GM23338 (cell line): ENCODE measurements at regions not wholly inside any gene's neighbourhood (a gene's known extent, or its start where the extent isn't known, plus 50 kb on each side); places are given as distances from the start of the nearest gene placed in this dataset.

ENCODE experiments used
- CREB1 ChIP-seq: fragments of 250-450 bp; sonication (Bioruptor Pico); IDR thresholded peaks from 2 replicates; pipeline ENCODE4 v1.5.0; 2020; ENCODE audit warnings: low read depth, mild to moderate bottlenecking, moderate library complexity
- EZH2 ChIP-seq: fragments of 200-600 bp; sonication (generic); IDR thresholded peaks from one replicate; pipeline ENCODE4 v1.8.0; 2017; ENCODE audit warnings: antibody characterized with exemption, mild to moderate bottlenecking, low read depth; ENCODE audit not compliant: unreplicated experiment
- NANOG ChIP-seq: IDR thresholded peaks from 2 replicates; pipeline ENCODE4 v1.6.1; 2016; ENCODE audit warnings: antibody characterized with exemption, borderline replicate concordance
- POLR2AphosphoS5 ChIP-seq: IDR thresholded peaks from 2 replicates; pipeline ENCODE4 v1.6.1; 2016; ENCODE audit warnings: antibody characterized with exemption, low read depth
- STAT1 ChIP-seq: IDR thresholded peaks from one replicate; pipeline ENCODE4 v1.6.1; 2016; ENCODE audit warnings: antibody characterized with exemption; ENCODE audit not compliant: unreplicated experiment
- ZNF114 ChIP-seq: fragments of 250-450 bp; sonication (Bioruptor Pico); IDR thresholded peaks from 2 replicates; pipeline ENCODE4 v1.5.0; 2020; ENCODE audit warnings: mild to moderate bottlenecking, moderate library complexity
- TF ChIP-seq, protein P1 (sequence below), 2 experiments: fragments of 200-600 bp in 1 of 2; sonication (generic) in 1 of 2; conservative IDR thresholded peaks; 2 replicates each; pipeline versions ENCODE4 v1.5.1 to v1.6.1; 2016 to 2017; ENCODE audit warnings: antibody characterized with exemption in 2 of 2, low read depth in 2 of 2, mild to moderate bottlenecking in 2 of 2, moderate library complexity in 1 of 2
- TF ChIP-seq, protein P2 (sequence below): IDR thresholded peaks from one replicate; pipeline ENCODE4 v1.6.1; 2018; ENCODE audit warnings: antibody characterized with exemption; ENCODE audit not compliant: unreplicated experiment

DNA sequence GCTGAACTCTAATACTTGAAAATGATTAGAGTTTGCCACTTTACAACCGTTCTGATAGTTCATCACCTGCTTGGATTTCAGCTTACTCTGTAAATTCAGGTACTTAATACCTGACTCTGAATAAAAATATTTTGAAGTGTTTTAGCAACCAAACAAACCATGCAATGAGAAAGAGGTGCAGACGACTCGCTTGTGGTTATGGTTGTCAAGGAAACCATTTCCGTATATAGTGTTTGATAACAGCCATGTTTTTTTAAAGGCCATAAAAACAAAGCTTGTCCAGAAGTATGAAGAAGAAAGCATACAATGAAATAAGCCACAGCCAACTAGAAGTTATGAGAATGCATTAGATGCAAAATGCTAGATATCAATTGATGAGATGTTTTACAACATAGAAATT lies 167.2 kb upstream of the HMCN1 start:
- TF ChIP-seq, protein P1, sequence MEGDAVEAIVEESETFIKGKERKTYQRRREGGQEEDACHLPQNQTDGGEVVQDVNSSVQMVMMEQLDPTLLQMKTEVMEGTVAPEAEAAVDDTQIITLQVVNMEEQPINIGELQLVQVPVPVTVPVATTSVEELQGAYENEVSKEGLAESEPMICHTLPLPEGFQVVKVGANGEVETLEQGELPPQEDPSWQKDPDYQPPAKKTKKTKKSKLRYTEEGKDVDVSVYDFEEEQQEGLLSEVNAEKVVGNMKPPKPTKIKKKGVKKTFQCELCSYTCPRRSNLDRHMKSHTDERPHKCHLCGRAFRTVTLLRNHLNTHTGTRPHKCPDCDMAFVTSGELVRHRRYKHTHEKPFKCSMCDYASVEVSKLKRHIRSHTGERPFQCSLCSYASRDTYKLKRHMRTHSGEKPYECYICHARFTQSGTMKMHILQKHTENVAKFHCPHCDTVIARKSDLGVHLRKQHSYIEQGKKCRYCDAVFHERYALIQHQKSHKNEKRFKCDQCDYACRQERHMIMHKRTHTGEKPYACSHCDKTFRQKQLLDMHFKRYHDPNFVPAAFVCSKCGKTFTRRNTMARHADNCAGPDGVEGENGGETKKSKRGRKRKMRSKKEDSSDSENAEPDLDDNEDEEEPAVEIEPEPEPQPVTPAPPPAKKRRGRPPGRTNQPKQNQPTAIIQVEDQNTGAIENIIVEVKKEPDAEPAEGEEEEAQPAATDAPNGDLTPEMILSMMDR (conservative IDR thresholded peaks at IDR 0.05; ENCODE audit: low read depth in 2 of 2) = no peak
- TF ChIP-seq EZH2 (no peak), POLR2AphosphoS5 (no peak), ZNF114 (no peak), NANOG (no peak), STAT1 (no peak), CREB1 (no peak)
- TF ChIP-seq, protein P2, sequence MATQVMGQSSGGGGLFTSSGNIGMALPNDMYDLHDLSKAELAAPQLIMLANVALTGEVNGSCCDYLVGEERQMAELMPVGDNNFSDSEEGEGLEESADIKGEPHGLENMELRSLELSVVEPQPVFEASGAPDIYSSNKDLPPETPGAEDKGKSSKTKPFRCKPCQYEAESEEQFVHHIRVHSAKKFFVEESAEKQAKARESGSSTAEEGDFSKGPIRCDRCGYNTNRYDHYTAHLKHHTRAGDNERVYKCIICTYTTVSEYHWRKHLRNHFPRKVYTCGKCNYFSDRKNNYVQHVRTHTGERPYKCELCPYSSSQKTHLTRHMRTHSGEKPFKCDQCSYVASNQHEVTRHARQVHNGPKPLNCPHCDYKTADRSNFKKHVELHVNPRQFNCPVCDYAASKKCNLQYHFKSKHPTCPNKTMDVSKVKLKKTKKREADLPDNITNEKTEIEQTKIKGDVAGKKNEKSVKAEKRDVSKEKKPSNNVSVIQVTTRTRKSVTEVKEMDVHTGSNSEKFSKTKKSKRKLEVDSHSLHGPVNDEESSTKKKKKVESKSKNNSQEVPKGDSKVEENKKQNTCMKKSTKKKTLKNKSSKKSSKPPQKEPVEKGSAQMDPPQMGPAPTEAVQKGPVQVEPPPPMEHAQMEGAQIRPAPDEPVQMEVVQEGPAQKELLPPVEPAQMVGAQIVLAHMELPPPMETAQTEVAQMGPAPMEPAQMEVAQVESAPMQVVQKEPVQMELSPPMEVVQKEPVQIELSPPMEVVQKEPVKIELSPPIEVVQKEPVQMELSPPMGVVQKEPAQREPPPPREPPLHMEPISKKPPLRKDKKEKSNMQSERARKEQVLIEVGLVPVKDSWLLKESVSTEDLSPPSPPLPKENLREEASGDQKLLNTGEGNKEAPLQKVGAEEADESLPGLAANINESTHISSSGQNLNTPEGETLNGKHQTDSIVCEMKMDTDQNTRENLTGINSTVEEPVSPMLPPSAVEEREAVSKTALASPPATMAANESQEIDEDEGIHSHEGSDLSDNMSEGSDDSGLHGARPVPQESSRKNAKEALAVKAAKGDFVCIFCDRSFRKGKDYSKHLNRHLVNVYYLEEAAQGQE = no peak
